ENCODE measurements at regions not wholly inside any gene's neighbourhood (a gene's known extent, or its start where the extent isn't known, plus 50 kb on each side); places are given as distances from the start of the nearest gene placed in this dataset.

- Histone ChIP-seq H2AFZ (no peak overlapping the region), H3K4me3 (ENCODE audit: low read depth, low read length) (no peak overlapping the region), H3K9me3 (ENCODE audit: control insufficient read depth, low read length) (no peaks in the 10 kb centered on the region), H3K4me2 (ENCODE audit: low read length) (no peak overlapping the region), H3K27ac (no peak overlapping the region), H3K9ac (no peak overlapping the region), H3K36me3 (ENCODE audit: control insufficient read depth, insufficient read depth, low read length) (no peaks in the 10 kb centered on the region), H3K4me1 (no peaks in the 10 kb centered on the region), H3K27me3 (ENCODE audit: control insufficient read depth, insufficient read depth, low read length) (no peaks in the 10 kb centered on the region), H3K79me2 (no peaks in the 10 kb centered on the region)
- no peak for TF ChIP-seq CTCF (IDR thresholded peaks at IDR 0.05)
Observed at GRCh38 chr3:187931770-187932278, 186.6 kb upstream of the BCL6 start.

GRCh38 chr3:187932530-187932929 lies 187.3 kb upstream of the BCL6 start:
- H3K79me2 ChIP-seq, result no peaks in the 10 kb centered on the region
- no peaks in the 10 kb centered on the region for H3K4me1 ChIP-seq
- H3K27ac ChIP-seq, result no peak overlapping the region
- H3K27me3 ChIP-seq (ENCODE audit: control insufficient read depth, insufficient read depth, low read length), result no peaks in the 10 kb centered on the region
- no peaks in the 10 kb centered on the region for H3K9me3 ChIP-seq (ENCODE audit: control insufficient read depth, low read length)
- no peaks in the 10 kb centered on the region for H3K36me3 ChIP-seq (ENCODE audit: control insufficient read depth, insufficient read depth, low read length)
- H3K4me2 ChIP-seq (ENCODE audit: low read length), result no peak overlapping the region
- H3K9ac ChIP-seq, result no peak overlapping the region
- H3K4me3 ChIP-seq (ENCODE audit: low read depth, low read length), result no peak overlapping the region
- no peak overlapping the region for H2AFZ ChIP-seq
- no peak for TF ChIP-seq CTCF (IDR thresholded peaks at IDR 0.05)

DNA sequence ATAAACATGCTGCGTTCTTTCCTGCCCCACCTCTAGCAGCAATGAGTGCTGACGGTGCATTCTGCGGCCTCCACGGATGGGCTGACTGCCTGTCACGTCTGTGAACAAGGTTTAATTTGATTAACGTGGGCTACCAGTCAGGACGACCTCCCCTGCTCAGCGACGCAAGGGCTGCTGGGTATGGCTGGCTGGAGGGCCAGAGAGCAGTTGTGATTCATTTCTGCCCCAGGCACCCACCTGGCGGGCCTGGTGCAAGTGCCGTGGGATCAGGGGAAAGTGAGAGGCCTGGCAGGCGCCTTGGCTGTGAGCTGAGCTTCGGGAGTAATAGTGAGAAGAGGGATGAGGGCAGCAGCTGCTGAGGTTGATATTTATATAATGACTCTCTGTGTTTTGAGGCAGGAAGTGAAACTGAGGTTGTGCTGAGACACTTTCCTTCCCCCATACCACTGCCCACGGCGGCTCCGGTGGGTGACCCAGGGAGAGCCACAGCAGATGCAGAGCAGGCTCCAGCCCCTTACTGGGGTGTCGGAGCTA lies 190.4 kb upstream of the BCL6 start:
- Histone ChIP-seq H3K36me3 (ENCODE audit: control insufficient read depth, insufficient read depth, low read length) (no peaks in the 10 kb centered on the region), H3K27ac (no peak overlapping the region), H2AFZ (no peak overlapping the region), H3K27me3 (ENCODE audit: control insufficient read depth, insufficient read depth, low read length) (no peaks in the 10 kb centered on the region), H3K4me2 (ENCODE audit: low read length) (no peak overlapping the region), H3K4me3 (ENCODE audit: low read depth, low read length) (no peak overlapping the region), H3K9me3 (ENCODE audit: control insufficient read depth, low read length) (no peaks in the 10 kb centered on the region), H3K79me2 (no peaks in the 10 kb centered on the region), H3K4me1 (no peaks in the 10 kb centered on the region), H3K9ac (no peak overlapping the region)
- TF ChIP-seq CTCF (IDR thresholded peaks at IDR 0.05), result no peak

- H2AFZ ChIP-seq, result no peak overlapping the region
- TF ChIP-seq CTCF (IDR thresholded peaks at IDR 0.05), result no peak
- no peak overlapping the region for H3K27ac ChIP-seq
- H3K79me2 ChIP-seq, result no peaks in the 10 kb centered on the region
- no peaks in the 10 kb centered on the region for H3K36me3 ChIP-seq (ENCODE audit: control insufficient read depth, insufficient read depth, low read length)
- H3K4me1 ChIP-seq, result peaks cover 6% of the 10 kb centered on the region
- no peaks in the 10 kb centered on the region for H3K9me3 ChIP-seq (ENCODE audit: control insufficient read depth, low read length)
- H3K4me3 ChIP-seq (ENCODE audit: low read depth, low read length), result no peak overlapping the region
- H3K4me2 ChIP-seq (ENCODE audit: low read length), result no peak overlapping the region
- H3K27me3 ChIP-seq (ENCODE audit: control insufficient read depth, insufficient read depth, low read length), result no peaks in the 10 kb centered on the region
- no peak overlapping the region for H3K9ac ChIP-seq
Observed at GRCh38 chr3:187936676-187937075, 191.4 kb upstream of the BCL6 start.

GRCh38 chr3:187939891-187940290 lies 194.6 kb upstream of the BCL6 start:
- Histone ChIP-seq H3K9ac (no peak overlapping the region), H3K27ac (no peak overlapping the region), H3K36me3 (ENCODE audit: control insufficient read depth, insufficient read depth, low read length) (no peaks in the 10 kb centered on the region), H3K9me3 (ENCODE audit: control insufficient read depth, low read length) (no peaks in the 10 kb centered on the region), H3K4me2 (ENCODE audit: low read length) (no peak overlapping the region), H2AFZ (no peak overlapping the region), H3K79me2 (no peaks in the 10 kb centered on the region), H3K4me3 (ENCODE audit: low read depth, low read length) (no peak overlapping the region), H3K27me3 (ENCODE audit: control insufficient read depth, insufficient read depth, low read length) (no peaks in the 10 kb centered on the region), H3K4me1 (peaks cover 9% of the 10 kb centered on the region)
- TF ChIP-seq CTCF (IDR thresholded peaks at IDR 0.05), result no peak
